22Rv1 (cell line): ENCODE measurements at regions not wholly inside any gene's neighbourhood (a gene's known extent, or its start where the extent isn't known, plus 50 kb on each side); places are given as distances from the start of the nearest gene placed in this dataset.

Experiments
- CTCF ChIP-seq: fragments of 450-650 bp; IDR thresholded peaks from 2 replicates; pipeline ENCODE4 v1.5.1; 2017; ENCODE audit warnings: mild to moderate bottlenecking
- ZFX ChIP-seq: fragments of 450-650 bp; IDR thresholded peaks from 2 replicates; pipeline ENCODE4 v1.6.1; 2017; ENCODE audit warnings: antibody characterized with exemption, borderline replicate concordance

GRCh38 chr1:168477792-168478191 is 66.0 kb downstream of the XCL2 start:
- TF ChIP-seq CTCF (no peak), ZFX (no peak)
